ENCODE measurements at regions not wholly inside any gene's neighbourhood (a gene's known extent, or its start where the extent isn't known, plus 50 kb on each side); places are given as distances from the start of the nearest gene placed in this dataset.

- TF ChIP-seq CTCF (IDR thresholded peaks at IDR 0.05) (no peak), POLR2AphosphoS5 (IDR thresholded peaks at IDR 0.05; ENCODE audit: low read depth, low read length) (no peak), TCF7L2 (IDR thresholded peaks at IDR 0.05; ENCODE audit: low read depth, low read length) (no peak)
- TF ChIP-seq, protein P1, sequence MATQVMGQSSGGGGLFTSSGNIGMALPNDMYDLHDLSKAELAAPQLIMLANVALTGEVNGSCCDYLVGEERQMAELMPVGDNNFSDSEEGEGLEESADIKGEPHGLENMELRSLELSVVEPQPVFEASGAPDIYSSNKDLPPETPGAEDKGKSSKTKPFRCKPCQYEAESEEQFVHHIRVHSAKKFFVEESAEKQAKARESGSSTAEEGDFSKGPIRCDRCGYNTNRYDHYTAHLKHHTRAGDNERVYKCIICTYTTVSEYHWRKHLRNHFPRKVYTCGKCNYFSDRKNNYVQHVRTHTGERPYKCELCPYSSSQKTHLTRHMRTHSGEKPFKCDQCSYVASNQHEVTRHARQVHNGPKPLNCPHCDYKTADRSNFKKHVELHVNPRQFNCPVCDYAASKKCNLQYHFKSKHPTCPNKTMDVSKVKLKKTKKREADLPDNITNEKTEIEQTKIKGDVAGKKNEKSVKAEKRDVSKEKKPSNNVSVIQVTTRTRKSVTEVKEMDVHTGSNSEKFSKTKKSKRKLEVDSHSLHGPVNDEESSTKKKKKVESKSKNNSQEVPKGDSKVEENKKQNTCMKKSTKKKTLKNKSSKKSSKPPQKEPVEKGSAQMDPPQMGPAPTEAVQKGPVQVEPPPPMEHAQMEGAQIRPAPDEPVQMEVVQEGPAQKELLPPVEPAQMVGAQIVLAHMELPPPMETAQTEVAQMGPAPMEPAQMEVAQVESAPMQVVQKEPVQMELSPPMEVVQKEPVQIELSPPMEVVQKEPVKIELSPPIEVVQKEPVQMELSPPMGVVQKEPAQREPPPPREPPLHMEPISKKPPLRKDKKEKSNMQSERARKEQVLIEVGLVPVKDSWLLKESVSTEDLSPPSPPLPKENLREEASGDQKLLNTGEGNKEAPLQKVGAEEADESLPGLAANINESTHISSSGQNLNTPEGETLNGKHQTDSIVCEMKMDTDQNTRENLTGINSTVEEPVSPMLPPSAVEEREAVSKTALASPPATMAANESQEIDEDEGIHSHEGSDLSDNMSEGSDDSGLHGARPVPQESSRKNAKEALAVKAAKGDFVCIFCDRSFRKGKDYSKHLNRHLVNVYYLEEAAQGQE (IDR thresholded peaks at IDR 0.05; ENCODE audit: insufficient read depth in 1 of 2, low read depth in 2 of 2, low read length in 1 of 2) = no peak
These were observed 65.1 kb upstream of the CXCR4 start for GRCh38 chr2:136183097-136183496.
